A549 (cell line): ENCODE measurements at regions not wholly inside any gene's neighbourhood (a gene's known extent, or its start where the extent isn't known, plus 50 kb on each side); places are given as distances from the start of the nearest gene placed in this dataset.
"Not testable (repeated sequence)": the region's sequence is repeated elsewhere in the genome, so short reads cannot be mapped to it uniquely, and the experiment has no call there.

Experiments used
- CTCF ChIP-seq: fragments of >200 bp; sonication (Bioruptor Twin); formaldehyde crosslinking; IDR thresholded peaks from 3 replicates; pipeline ENCODE4 v1.5.1; 2016
- HOXA7 ChIP-seq: fragments of 250-450 bp; sonication (Bioruptor Pico); IDR thresholded peaks from 2 replicates; pipeline ENCODE4 v1.5.0; 2020; ENCODE audit warnings: mild to moderate bottlenecking, moderate library complexity
- JUN ChIP-seq, 2 experiments: fragments of >200 bp; sonication (Bioruptor Twin); formaldehyde crosslinking; IDR thresholded peaks; 2 replicates in 1 of 2; 3 replicates in 1 of 2; pipeline ENCODE4 v1.6.1; 2016 to 2017
- PBX3 ChIP-seq: IDR thresholded peaks from 2 replicates; pipeline ENCODE4 v1.6.1; 2012
- POLR2A ChIP-seq: IDR thresholded peaks from 2 replicates; pipeline ENCODE4 v1.6.1; 2012; ENCODE audit warnings: mild to moderate bottlenecking, low read length
- RAD21 ChIP-seq, 2 experiments: fragments of >200 bp in 1 of 2; sonication (Bioruptor Twin) in 1 of 2; formaldehyde crosslinking in 1 of 2; IDR thresholded peaks in 1 of 2; conservative IDR thresholded peaks in 1 of 2; 2 replicates in 1 of 2; 3 replicates in 1 of 2; pipeline ENCODE4 v1.6.1; 2012 to 2018; ENCODE audit warnings: inconsistent platforms in 1 of 2
- RCOR1 ChIP-seq: fragments of 150-350 bp; IDR thresholded peaks from 2 replicates; pipeline ENCODE4 v1.6.1; 2014; ENCODE audit warnings: antibody characterized with exemption, low read length, low read depth
- REST ChIP-seq: fragments of 200-600 bp; sonication (generic); IDR thresholded peaks from 2 replicates; pipeline ENCODE4 v1.6.1; 2016; ENCODE audit warnings: antibody characterized with exemption, mild to moderate bottlenecking, moderate library complexity
- RFX5 ChIP-seq: fragments of 450-650 bp; IDR thresholded peaks from 2 replicates; pipeline ENCODE4 v1.7.1; 2014; ENCODE audit warnings: antibody characterized with exemption, mild to moderate bottlenecking, moderate library complexity
- RNF2 ChIP-seq: fragments of 200-600 bp; sonication (generic); IDR thresholded peaks from 2 replicates; pipeline ENCODE4 v1.6.1; 2016; ENCODE audit warnings: low read depth, mild to moderate bottlenecking, antibody characterized with exemption, moderate library complexity, borderline replicate concordance
- USF2 ChIP-seq: fragments of 450-650 bp; IDR thresholded peaks from 2 replicates; pipeline ENCODE4 v1.6.1; 2014; ENCODE audit warnings: antibody characterized with exemption
- ZSCAN20 ChIP-seq: fragments of 250-450 bp; sonication (Bioruptor Pico); IDR thresholded peaks from 2 replicates; pipeline ENCODE4 v1.8.0; 2022; ENCODE audit warnings: mild to moderate bottlenecking, moderate library complexity

- not testable (repeated sequence) for TF ChIP-seq CTCF; USF2; POLR2A; ZSCAN20 (CRISPR knock-in tag); HOXA7; RNF2; JUN (IDR thresholded peaks at IDR 0.05); PBX3; REST; RAD21 (conservative IDR thresholded peaks at IDR 0.05 in 1 of 2, IDR thresholded peaks at IDR 0.05 in 1 of 2); RCOR1; RFX5
These were observed 186.4 kb downstream of the TBC1D2B start for GRCh38 chr15:77890911-77891801.
